Heart right ventricle (tissue), 16 donors: ENCODE measurements at regions not wholly inside any gene's neighbourhood (a gene's known extent, or its start where the extent isn't known, plus 50 kb on each side); places are given as distances from the start of the nearest gene placed in this dataset.

Experiments used
- ATAC-seq, 8 donors: fragments of 200-7000 bp; cut with Tn5 transposase; one replicate each; pipeline ENCODE4 v1.9.1; 2020; ENCODE audit warnings: mild to moderate bottlenecking in 8 of 8, moderate library complexity in 8 of 8, moderate number of reproducible peaks in 1 of 8
- DNase-seq, 2 donors: peaks; one replicate each; pipeline ENCODE4 v3.0.0-alpha.2; 2020
- H3K27ac ChIP-seq, 10 donors: fragments of 200-600 bp; sonication (generic) in 2 of 10; one replicate each; pipeline versions ENCODE4 v1.5.0 to v1.8.0; 2020 to 2022; ENCODE audit warnings: mild to moderate bottlenecking in 3 of 10
- H3K27me3 ChIP-seq, 7 donors: fragments of 200-600 bp; one replicate each; pipeline ENCODE4 v1.8.0; 2021 to 2022; ENCODE audit warnings: mild to moderate bottlenecking in 2 of 7
- H3K36me3 ChIP-seq, 9 donors: fragments of 200-600 bp; sonication (generic) in 1 of 9; one replicate each; pipeline versions ENCODE4 v1.5.0 to v1.8.0; 2020 to 2022; ENCODE audit warnings: mild to moderate bottlenecking in 2 of 9
- H3K4me1 ChIP-seq, 9 donors: fragments of 200-600 bp; sonication (generic) in 1 of 9; one replicate each; pipeline versions ENCODE4 v1.5.0 to v1.8.0; 2020 to 2022; ENCODE audit warnings: mild to moderate bottlenecking in 4 of 9
- H3K4me3 ChIP-seq, 10 donors: fragments of 200-600 bp; sonication (generic) in 2 of 10; one replicate each; pipeline versions ENCODE4 v1.5.0 to v1.8.0; 2020 to 2022; ENCODE audit warnings: mild to moderate bottlenecking in 7 of 10, moderate library complexity in 2 of 10
- H3K9me3 ChIP-seq, 11 donors: fragments of 200-600 bp in 10 of 11; sonication (generic) in 2 of 11; one replicate each; pipeline versions ENCODE4 v1.5.0 to v1.8.0; 2013 to 2022; ENCODE audit warnings: mild to moderate bottlenecking in 2 of 11, control low read depth in 1 of 11, moderate library complexity in 1 of 11
- CTCF ChIP-seq, 9 donors: fragments of 200-600 bp; sonication (generic) in 2 of 9; IDR thresholded peaks; one replicate each; pipeline versions ENCODE4 v1.5.0 to v1.8.0; 2021 to 2022; ENCODE audit warnings: antibody characterized with exemption in 9 of 9, mild to moderate bottlenecking in 5 of 9, moderate library complexity in 1 of 9
- WGBS, 2 donors: extraction: QIAGEN DNeasy Blood & Tissue Kit; methylation state at CpG; one replicate each; pipeline ENCODE4 v1.1.7; 2013; ENCODE audit warnings: inconsistent platforms in 1 of 2; 5-methylcytosine and 5-hydroxymethylcytosine counted together
- intact Hi-C, 10 donors: fragments of 100-400 bp; cut with DNase I; formaldehyde crosslinking; loops; one replicate each; pipeline versions ENCODE4 v1.11.1 to v1.14.2; 2022
- donor health status: Arrhythmogenic right ventricular cardiomyopathy.
- donor health status: ischemic (EF 13 %, LVEDD 7.1; RV severe dilation, severe dysfunction).
- donor health status: healthy with polysubstance abuse.
- donor health status: DM: no; HTN: yes; CAD: no.
- donor health status: DM: no; HTN: no; CAD: no.
- donor health status: ischemic (EF 25% LVEDD 6.9; RV normal size, moderate dysfunction).
- donor health status: ischemic (EF 25% LVEDD 5.7; RV mildly dilated, moderate dysfunction).
- donor health status: healthy.
- donor health status: DM: yes; HTN: yes; CAD: no.
- donor health status: Ischemic cardiomyopathy.
- donor health status: ischemic (EF 35%, LVEDD 5.7; RV mildly dilated, moderate dysfunction).
- donor health status: nonischemic (EF 11% LVEDD 7.7; RV severe dilation, severe dysfunction).
- donor health status: DM: yes; HTN: yes; CAD: no.
- donor health status: PGD.
- donor health status: ischemic (EF 29% LVEDD 5.4; RV normal size, mild dysfunction).
- donor health status: nonischemic (EF 23%, LVEDD 6.1; RV moderate dilation, normal function).

- no peak overlapping the region for H3K4me3 ChIP-seq
- no peaks in the 10 kb centered on the region for H3K36me3 ChIP-seq
- no peaks in the 10 kb centered on the region for H3K4me1 ChIP-seq
- H3K27ac ChIP-seq: no peak overlapping the region
- WGBS, 2 donors: 72 to 78% methylated on average over 5 of the region's 5 CpGs
- no peak for TF ChIP-seq CTCF (IDR thresholded peaks at IDR 0.05)
- intact Hi-C loops: loop anchor here in 1 of 10 donors (10.0 kb wide), 1 partner anchor 170 kb away; no protein-coding TSS in a partner anchor
- H3K9me3 ChIP-seq: peaks cover 0 to 11% (median 0%) of the 10 kb centered on the region in 11 donors
- H3K27me3 ChIP-seq: peaks cover 0 to 12% (median 0%) of the 10 kb centered on the region in 7 donors
- DNase-seq: no peak
- ATAC-seq: no peak
These were observed 69.2 kb upstream of the WSB1 start for GRCh38 chr17:27224526-27225315.

- Histone ChIP-seq H3K27me3 (peaks cover 0 to 10% (median 0%) of the 10 kb centered on the region in 7 donors), H3K4me1 (no peaks in the 10 kb centered on the region), H3K36me3 (no peaks in the 10 kb centered on the region), H3K4me3 (no peak overlapping the region), H3K27ac (no peak overlapping the region), H3K9me3 (peaks cover 0 to 11% (median 0%) of the 10 kb centered on the region in 11 donors)
- ATAC-seq (no peak), DNase-seq (no peak)
- 89 to 90% methylated on average over 4 of the region's 4 CpGs for WGBS, 2 donors
- no peak for TF ChIP-seq CTCF (IDR thresholded peaks at IDR 0.05)
- intact Hi-C loops: loop anchor here in 1 of 10 donors (10.0 kb wide), 1 partner anchor 168 kb away; no protein-coding TSS in a partner anchor
These were observed 67.2 kb upstream of the WSB1 start for GRCh38 chr17:27226611-27227230.

- Histone ChIP-seq H3K4me3 (no peak overlapping the region), H3K27me3 (peaks cover 0 to 4% (median 0%) of the 10 kb centered on the region in 7 donors), H3K4me1 (peaks cover 0 to 10% (median 0%) of the 10 kb centered on the region in 9 donors), H3K27ac (no peak overlapping the region), H3K36me3 (no peaks in the 10 kb centered on the region), H3K9me3 (no peaks in the 10 kb centered on the region)
- DNase-seq (no peak), ATAC-seq (no peak)
- intact Hi-C loops: loop anchor here in 4 of 10 donors (5.0 to 10.0 kb wide), 4 partner anchors 214 to 524 kb away; partner anchors contain the start of gene KSR1 (in 3 of the 4)
- WGBS, 2 donors: 71 to 73% methylated on average over 8 of the region's 8 CpGs
- no peak for TF ChIP-seq CTCF (IDR thresholded peaks at IDR 0.05)
These were observed 62.9 kb upstream of the WSB1 start for GRCh38 chr17:27230996-27231395.

GRCh38 chr17:27232328-27232727, 61.6 kb upstream of the WSB1 start:
- Histone ChIP-seq H3K9me3 (no peaks in the 10 kb centered on the region), H3K4me1 (peaks cover 0 to 16% (median 3%) of the 10 kb centered on the region in 9 donors), H3K36me3 (no peaks in the 10 kb centered on the region), H3K27me3 (peaks cover 0 to 4% (median 0%) of the 10 kb centered on the region in 7 donors), H3K4me3 (no peak overlapping the region), H3K27ac (no peak overlapping the region)
- 90 to 93% methylated on average over 5 of the region's 5 CpGs for WGBS, 2 donors
- ATAC-seq (no peak), DNase-seq (no peak)
- no peak for TF ChIP-seq CTCF (IDR thresholded peaks at IDR 0.05)
- intact Hi-C loops: loop anchor here in 4 of 10 donors (5.0 to 10.0 kb wide), 4 partner anchors 212 to 522 kb away; partner anchors contain the start of gene KSR1 (in 3 of the 4)
